HEK293 (cell line): ENCODE measurements at regions not wholly inside any gene's neighbourhood (a gene's known extent, or its start where the extent isn't known, plus 50 kb on each side); places are given as distances from the start of the nearest gene placed in this dataset.

Experiments
- ZBTB20 ChIP-seq: fragments of 450-650 bp; formaldehyde crosslinking; IDR thresholded peaks from 2 replicates; pipeline ENCODE4 v1.5.1; 2016; ENCODE audit warnings: missing biosample characterization, missing genetic modification characterization
- ZBTB48 ChIP-seq: fragments of 450-650 bp; formaldehyde crosslinking; IDR thresholded peaks from 2 replicates; pipeline ENCODE4 v1.5.1; 2016; ENCODE audit warnings: missing biosample characterization, missing genetic modification characterization
- ZNF311 ChIP-seq: fragments of 450-650 bp; formaldehyde crosslinking; IDR thresholded peaks from 2 replicates; pipeline ENCODE4 v1.5.1; 2017; ENCODE audit warnings: missing biosample characterization, missing genetic modification characterization, borderline replicate concordance
- TF ChIP-seq, protein P1 (sequence below): fragments of 450-650 bp; formaldehyde crosslinking; IDR thresholded peaks from 2 replicates; pipeline ENCODE4 v1.5.1; 2016; ENCODE audit warnings: missing biosample characterization, missing genetic modification characterization

GRCh38 chr12:70971001-70971794 lies 50.7 kb upstream of the PTPRR start (continued):
- TF ChIP-seq, protein P1, sequence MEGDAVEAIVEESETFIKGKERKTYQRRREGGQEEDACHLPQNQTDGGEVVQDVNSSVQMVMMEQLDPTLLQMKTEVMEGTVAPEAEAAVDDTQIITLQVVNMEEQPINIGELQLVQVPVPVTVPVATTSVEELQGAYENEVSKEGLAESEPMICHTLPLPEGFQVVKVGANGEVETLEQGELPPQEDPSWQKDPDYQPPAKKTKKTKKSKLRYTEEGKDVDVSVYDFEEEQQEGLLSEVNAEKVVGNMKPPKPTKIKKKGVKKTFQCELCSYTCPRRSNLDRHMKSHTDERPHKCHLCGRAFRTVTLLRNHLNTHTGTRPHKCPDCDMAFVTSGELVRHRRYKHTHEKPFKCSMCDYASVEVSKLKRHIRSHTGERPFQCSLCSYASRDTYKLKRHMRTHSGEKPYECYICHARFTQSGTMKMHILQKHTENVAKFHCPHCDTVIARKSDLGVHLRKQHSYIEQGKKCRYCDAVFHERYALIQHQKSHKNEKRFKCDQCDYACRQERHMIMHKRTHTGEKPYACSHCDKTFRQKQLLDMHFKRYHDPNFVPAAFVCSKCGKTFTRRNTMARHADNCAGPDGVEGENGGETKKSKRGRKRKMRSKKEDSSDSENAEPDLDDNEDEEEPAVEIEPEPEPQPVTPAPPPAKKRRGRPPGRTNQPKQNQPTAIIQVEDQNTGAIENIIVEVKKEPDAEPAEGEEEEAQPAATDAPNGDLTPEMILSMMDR = no peak
- TF ChIP-seq ZBTB20 (tag by site-specific recombination) = no peak
- no peak for TF ChIP-seq ZNF311
- TF ChIP-seq ZBTB48 (tag by site-specific recombination) = no peak
